Kidney glomerular epithelial cell (primary cell): ENCODE measurements at regions not wholly inside any gene's neighbourhood (a gene's known extent, or its start where the extent isn't known, plus 50 kb on each side); places are given as distances from the start of the nearest gene placed in this dataset.
"Not testable (repeated sequence)": the region's sequence is repeated elsewhere in the genome, so short reads cannot be mapped to it uniquely, and the experiment has no call there.

Source experiments
- DNase-seq: peaks from one replicate; lab custom pipeline; 2025; lab: John Stamatoyannopoulos, UW

DNA sequence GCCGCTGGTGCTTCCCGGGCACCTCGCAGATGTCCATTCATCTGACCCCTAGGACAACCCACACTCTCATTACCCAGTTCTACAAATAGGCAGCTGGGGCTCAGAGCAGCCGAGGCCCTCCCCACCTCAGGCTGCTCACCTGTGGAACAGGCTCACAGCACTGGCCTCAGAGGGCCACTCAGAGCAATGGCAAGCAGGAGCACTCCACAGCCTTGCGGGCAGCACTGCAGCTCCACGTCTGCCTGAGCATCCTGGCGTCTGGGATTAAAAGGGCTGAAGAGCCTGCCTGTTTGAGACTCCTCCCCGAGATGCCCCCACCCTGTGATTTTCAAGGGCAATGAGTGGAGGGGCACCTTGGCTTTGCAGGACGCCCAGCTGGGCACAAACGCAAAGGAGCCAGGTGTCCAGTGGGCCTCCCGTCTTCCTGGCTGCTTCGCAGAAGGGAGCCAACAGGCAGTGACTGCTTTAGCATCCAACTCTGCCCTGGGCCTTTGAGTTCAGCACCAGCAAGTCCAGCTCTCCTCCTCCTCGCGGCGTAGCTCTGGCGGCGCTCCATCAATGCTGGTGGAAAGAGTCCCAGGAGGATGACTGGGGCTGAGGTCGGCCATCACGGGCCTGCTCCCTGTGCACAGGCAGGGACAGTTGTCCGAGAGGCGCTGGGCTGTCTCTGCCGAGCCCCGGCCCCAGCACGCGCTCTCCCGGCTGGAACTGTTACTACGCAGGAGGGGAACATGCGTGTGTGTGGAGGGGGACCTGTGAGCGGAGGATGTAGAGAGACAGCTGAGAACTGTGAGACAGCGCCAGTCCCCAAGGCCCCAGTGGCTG is 297.2 kb downstream of the NDUFA10 start:
- no peak for DNase-seq

DNA sequence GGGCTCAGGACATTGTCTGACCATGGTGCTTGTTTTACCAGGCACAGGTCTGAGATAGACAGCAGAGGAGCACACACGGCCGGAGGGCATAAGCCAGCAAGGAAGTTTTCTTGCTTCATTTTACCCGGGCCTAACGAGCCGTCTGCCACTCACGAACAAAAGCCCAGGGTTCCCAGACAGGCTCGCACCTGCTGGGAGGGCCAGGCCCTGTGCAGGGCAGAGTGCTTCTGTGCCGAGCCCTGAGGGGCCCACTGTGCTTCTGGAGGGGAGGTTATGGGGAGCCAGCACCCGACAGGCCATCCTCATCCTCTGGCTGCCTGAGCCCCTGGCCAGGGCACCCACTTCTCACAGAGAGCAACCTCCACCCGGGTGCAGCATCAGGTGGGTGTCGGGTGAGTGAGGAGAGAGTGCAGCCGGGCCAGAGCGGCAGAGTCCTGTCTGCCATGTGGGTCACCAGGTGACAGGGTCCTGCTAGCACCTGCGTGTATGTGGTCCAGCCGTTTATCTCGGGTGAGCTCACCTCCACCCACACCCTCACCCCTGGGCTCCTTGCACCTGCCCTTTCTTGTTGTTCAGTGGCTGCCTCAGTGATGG is 297.9 kb downstream of the NDUFA10 start:
- no peak for DNase-seq

DNA sequence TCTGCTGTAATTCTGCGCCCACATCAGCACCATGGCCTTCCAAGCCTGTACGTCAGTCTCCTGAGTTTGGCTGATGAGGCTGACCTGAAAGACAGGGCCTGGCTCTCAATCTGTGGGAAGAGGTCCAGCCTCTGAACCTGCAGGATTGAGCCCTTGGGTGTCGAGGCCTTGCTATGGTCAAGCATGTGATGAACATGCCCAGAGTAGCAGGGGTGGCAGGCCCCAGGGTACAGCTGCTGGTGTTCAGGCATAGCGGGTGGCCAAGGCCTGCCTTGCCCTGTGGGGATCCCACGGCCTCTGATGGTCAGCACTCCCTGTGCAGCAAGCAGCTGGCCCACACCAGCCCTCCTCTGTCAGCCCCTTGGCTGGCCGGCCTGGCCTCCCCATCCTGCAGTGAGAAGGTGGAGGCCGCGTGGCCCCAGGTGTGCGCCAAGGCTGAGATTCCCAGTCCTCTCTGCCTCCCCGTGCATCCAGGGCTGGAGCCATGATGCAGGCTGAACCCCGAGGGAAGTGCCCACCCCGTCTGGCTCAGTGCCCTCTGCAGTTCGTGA is 298.4 kb downstream of the NDUFA10 start:
- no peak for DNase-seq

DNA sequence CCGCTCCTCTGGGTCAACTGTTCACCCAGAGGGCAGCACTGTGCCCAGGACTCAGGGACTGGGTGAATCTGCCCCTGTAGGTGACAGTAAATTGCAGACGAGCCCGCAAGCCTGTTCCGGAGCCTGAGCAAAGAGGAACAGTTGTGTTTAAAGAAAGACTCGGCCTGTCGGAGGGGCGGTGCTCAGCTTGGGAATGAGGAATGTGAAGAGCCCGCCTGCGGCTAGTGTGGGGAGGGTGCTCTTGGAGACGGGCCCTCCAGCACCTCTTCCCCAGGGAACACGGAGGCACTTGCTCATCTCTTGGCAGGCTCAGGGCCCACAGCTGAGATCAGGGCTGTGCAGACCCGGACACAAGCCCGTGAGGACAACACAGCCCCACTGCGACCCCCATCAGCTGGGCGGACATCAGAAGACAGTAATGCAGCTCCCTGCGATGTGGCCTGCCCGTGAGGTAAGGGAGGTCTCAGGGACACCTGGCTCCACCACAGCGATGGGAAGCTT is 299.0 kb downstream of the NDUFA10 start:
- DNase-seq: no peak

DNA sequence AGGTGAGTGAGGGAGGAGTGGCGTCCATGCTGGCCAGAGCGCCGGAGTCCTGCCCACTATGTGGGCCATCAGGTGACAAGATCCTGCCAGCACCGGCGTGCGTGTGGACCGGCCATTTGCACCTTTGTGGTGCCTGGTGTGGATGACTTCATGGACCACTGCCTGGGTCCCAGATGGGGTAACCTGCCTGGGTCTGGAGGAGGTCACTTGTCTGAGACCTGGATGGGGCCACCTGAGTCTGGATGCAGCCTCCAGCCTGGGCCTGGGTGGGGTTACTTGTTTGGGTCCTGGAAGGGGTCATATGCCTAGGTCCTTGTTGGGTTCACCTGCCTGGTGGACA is 299.6 kb downstream of the NDUFA10 start:
- no peak for DNase-seq

DNA sequence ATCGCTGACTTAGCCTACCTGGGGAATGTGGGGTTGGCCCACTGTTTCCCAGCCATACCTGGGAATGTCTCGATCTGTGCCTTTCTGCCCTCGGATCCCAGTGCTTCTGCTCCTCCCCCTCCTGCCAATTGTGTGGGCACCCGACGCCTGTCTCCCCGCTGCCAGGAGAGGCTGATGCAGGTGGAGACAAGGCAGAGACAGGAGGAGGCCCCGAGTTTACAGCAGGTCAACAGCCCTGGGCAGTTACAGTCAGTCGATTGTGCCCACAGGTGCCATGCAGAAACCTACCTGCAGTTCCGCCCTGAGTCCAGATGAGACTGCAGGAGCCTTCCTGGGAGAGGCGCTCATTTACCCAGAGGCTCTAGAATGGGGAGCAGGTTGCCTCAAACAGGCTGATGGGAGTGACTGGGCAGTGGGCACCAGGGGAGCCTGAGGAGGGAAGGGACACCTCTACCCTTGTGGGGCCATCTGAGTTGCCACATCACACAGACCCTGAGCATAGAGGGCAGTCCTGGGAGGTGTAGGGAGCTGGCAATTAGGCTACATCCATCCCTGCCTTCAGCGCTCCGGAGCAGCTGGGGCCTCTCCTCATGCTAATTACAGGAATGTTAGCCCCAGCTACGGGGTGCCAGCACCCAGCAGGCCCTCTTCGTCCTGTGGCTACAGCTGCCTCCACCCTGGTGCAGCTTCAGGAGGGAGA is 300.1 kb downstream of the NDUFA10 start:
- no peak for DNase-seq

DNA sequence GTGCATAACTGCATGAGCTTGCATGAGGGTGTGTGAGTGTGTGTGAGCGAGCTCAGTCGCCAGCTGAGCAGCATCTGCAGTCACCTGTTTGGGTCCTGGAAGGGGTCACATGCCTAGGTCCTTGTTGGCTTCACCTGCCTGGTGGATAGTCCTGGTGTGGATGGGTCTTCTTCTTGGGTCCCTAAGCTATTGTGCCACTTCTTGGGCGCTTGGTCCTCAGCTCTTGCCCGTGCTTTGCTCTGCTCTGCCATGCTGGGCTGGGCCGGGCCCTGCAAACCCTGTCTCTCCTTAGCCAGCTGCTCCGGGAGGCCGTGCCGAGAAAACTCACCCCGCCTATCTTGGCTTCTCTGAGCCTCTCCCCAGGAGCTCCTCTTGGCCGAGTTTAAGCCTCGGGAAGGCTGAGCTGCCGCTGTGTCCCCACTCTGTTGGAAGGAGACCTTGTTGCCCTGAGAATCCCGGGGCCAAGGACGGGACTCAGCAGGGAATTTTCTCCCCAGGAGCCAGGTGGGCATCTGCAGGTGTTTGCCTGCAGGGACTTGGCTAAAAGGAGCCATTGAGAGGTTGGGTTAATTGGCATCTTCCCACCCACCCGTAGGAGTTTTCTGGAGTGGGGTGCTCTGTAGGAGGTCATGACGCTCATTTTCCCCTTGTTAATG is 300.8 kb downstream of the NDUFA10 start:
- DNase-seq: no peak

DNA sequence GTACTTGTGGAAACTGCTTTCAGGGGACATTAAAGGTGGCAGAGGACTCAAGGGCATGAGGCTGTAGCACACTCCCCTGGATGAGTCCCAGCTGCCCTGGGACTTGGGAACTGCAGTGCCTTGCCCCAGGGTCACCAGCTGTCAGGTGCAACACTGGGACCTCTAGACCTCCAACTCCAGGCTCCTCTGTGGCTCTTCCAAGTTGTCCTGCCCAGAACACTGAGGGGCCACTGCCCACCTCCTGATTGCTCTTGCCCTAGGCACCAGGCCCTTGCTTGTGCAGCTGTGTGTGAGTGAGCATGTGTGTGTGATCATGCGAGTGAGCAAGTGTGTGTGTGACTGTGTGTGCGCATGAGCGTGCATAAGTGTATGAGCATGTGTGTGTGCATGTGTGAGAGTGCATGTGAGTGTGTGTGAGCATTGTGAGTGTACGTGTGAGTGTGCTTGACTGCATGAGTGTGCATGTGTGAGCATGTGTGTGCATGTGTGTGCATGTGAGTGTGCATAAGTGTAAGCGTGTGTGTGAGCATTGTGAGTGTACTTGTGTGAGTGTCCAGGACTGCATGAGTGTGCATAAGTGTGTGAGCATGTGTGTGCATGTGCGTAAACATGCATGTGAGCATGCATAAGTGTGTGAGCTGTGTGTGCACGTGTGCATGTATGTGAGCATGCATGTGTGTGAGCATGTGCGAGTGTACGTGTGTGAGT is 301.5 kb downstream of the NDUFA10 start:
- no peak for DNase-seq

DNA sequence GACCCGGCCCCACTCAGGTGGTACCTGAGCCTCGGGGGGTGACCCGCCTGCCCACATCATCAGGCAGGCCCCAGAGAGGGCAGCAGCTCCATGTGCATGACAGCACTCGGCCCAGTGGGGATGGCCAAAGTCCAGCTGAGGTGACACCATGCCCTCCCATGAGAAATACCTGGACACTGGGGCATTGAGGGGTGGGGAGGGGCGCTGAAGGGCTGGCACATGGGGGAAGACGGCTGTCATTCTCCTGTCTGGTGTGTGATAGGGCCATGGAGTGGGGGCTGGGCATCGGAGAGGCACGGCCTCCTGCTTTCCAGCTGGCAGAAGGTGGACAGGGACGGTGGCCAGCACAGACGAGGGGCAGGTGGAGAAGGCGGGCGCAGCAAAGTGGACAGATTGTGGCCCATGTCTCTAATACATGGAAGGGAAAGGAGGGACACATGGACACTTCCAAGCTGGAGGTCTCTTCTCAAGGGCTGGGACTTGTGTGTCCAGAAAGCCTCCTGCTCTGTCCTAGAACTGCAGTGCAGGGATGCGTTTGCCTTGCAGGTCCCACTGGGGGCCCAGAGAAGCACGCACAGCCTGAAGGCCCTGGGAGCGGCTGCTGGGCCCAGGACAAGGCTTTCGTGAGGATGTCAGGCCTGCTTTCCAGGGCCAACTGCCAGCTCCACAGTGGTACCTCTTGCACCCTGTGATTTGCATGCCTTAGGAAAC is 302.2 kb downstream of the NDUFA10 start:
- DNase-seq: no peak

DNA sequence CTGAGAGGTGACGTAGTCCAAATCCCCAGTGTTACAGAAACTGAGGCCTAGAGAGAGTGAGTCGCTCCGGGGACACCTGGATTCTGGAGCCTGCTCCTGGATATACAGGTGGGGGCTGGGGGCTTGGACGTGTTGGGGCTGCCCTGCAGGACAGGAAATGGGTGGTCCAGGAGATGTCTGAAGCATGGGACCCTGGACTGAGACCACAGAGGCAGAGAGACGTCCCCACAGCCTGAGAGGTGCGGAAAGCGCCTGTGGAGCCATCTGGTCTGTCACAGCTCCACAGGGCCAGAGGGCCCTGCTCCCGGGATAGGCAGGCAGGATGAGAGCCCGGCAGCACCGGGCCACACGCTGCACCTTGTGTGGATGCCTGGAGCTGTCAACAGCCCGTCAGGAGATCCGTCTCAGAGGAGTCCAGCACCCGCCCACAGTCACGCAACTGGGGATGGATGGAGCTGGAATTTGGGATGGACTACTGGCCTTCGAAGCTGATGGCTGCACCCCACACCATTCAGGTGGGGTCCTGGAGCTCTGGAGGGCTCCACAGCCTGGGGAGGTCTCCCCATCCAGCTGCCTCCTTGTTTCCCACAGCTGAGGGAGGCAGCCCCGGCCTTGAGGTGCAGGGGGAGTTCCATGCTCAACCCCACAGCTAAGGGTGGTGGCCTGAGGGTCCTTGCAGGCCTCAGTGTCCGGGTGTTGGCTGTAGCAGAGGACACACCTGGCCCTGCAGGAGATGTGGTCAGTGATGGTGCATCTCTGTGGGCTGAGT is 303.0 kb downstream of the NDUFA10 start:
- no peak for DNase-seq

DNA sequence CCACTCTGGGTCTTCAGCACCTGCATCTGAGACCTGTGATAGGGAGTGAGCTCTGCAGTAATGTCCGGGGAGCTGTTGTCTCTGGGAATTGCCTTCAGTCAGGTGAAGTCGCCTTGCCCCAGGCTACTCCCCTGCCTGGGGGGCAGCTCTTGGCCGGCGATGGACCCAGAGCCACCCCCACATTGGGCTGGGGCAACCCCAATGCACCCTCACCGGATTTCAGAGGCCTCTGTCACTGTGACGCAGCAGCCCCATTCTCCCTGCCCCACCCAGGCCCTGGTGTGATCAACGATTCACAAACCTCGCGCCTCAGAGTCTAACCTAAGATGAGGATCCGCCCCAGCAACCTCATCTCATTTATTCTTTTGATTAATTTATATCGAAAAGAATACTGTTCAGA is 303.6 kb downstream of the NDUFA10 start:
- DNase-seq: no peak

DNA sequence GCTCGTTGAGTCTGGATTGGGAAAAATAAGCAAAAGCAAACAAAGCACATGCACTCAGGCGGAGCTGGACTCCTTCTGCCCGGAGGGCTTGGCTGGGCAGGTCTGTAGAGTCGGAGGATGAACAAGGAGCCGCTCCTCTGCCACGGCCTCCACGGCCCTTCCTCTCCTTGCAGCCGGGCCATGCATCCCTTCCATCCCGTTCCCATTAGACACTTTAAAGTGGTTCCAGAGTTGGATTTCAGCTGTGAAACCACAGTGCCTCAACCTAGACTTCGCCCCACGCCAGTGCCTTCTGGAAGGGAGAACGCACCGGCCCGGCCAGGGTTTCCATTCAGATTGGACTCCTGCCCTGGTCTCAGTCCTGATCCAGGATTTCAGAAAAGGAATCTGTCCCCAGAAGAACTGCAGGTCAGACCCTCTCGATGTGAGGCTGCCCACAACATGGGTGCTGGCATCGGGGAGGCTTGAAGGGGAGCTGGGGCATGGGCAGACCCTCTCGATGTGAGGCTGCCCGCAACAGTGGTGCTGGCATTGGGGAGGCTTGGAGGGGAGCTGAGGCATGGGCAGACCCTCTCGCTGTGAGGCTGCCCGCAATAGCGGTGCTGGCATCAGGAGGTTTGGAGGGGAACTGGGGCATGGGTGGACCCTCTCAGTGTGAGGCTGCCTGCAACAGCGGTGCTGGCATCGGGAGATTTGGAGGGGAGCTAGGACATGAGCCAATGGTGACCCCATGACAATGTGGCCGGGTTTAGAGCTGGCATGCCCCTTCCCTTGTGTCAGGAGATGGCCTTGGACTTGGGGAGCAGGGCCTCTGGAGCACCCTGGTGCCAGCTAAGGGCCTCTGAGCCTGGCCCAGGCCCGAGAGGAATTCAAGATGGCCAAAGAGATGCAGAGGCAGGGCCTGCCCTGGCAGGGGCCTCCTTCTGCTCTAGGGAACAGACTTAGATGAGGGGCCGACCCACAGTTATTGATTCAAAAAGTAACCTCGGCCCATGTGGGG is 304.5 kb downstream of the NDUFA10 start:
- DNase-seq: no peak

DNA sequence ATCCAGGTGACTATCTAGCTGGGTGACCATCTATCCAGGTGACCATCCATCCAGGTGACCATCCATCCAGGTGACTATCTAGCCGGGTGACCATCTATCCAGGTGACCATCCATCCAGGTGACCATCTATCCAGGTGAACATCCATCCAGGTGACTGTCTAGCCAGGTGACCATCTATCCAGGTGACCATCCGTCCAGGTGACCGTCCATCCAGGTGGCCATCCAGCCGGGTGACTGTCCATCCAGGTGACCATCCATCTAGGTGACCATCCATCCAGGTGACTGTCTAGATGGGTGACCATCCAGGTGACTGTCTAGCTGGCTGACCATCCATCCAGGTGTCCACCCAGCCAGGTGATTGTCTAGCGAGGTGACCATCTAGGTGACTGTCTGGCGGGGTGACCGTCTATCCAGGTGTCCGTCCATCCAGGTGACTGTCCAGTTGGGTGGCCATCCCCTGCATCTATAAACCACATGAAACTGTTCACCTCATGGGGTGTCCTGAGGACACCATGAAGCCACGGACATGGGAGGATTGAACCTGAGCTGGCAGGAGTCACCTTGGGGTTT is 305.3 kb downstream of the NDUFA10 start:
- no peak for DNase-seq

DNA sequence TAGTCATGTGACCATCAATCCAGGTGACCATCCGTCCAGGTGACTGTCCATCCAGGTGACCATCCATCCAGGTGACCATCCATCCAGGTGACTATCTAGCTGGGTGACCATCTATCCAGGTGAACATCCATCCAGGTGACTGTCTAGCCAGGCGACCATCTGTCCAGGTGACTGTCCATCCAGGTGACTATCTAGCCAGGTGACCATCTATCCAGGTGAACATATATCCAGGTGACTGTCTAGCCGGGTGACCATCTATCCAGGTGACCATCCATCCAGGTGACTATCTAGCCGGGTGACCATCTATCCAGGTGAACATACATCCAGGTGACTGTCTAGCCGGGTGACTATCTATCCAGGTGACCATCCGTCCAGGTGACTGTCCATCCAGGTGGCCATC is 306.2 kb downstream of the NDUFA10 start:
- DNase-seq: not testable (repeated sequence)

DNA sequence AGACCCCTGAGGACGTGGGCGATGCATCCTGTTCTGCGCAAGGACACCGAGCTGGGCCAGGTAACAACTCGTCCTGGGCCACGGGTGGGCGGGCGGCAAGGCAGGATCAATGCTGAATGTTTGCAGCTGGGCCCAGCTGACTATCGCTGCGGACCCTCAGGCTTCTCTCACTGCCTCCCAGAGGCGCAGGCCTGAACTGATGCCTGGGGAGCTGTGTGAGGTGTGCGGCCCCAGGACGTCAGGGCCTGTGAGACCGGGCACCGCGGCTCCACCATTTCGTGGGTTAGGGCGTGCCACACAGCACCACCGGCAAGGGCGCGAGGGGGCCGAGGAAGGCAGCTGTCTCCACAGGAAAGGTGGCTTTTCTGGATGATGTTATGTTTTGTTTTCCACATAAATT is 307.4 kb downstream of the NDUFA10 start:
- DNase-seq: no peak

DNA sequence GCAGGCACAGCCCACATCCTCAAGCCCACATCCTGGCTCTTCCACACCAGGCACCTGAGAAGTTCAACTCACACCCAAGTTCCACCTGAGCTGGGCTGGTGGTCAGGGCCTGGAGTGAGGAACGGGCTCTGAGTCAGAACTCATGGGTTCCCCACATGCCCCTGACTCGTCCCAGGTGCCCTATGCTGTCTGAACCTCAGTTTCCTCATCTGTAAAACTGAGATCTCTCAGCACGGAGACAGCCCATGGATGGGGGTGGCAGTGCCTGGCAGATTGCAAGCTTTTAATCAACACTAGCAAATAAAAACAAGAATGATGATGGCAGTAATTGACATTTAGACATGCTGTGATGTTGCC is 307.8 kb downstream of the NDUFA10 start:
- no peak for DNase-seq

DNA sequence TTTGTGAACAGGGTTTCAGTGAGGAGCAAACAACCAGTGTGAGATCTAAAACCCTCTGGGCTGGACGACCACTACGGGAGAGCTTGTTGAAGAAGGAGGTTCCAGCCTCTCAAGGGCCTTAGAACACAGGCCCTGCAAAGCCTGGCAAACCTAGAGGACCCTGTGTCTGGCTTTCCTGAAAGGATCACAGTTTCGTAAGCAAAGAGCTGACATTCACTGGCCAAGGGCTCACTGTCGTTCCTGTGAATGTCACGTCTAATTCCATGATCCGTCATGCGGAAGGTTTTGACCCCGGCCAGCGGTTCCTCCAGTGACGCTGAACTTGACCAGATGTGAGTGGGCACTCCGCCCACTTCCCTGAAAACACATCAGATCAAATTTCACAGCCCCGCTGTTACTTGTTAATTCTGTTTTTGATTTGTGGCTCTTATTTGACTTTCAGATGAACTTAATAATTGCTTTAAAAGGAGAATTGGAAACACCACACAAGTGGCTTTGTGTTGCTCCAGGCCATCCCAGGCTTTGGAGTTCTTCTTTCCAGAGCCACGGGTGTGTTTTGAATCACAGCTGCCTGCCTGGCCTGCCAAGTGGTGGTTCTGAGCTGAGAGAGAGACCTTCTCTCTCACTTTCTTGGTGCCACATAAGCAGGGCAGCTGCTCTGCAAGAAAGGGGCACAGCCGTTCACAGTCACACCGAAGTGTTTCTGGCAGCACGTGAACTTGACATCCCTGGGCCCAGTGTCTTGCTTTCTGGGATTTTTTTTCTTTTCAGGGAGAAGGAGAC is 308.4 kb downstream of the NDUFA10 start:
- no peak for DNase-seq

DNA sequence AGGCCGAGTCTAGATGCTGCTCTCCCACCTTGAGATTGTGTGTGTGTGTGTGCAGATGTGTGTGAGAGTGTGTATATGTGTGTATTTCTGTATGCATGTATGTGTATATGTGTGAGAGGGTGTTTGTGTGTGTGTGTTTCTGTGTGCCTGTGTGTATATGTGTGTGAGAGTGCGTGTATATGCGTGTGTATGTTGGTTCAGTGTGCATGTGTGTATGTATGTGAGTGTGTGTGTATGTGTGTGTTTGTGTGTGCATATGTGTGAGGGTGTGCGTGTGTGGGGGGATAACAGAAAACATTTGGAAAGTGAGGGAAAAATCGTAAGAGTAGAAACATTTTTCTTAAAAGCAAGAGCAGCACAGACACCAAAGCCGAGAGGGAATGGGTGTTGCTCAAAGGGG is 309.1 kb downstream of the NDUFA10 start:
- DNase-seq: no peak
